HUES64 (cell line): ENCODE measurements at regions not wholly inside any gene's neighbourhood (a gene's known extent, or its start where the extent isn't known, plus 50 kb on each side); places are given as distances from the start of the nearest gene placed in this dataset.

Experiments
- H3K27ac ChIP-seq: 2 replicates; pipeline ENCODE4 v1.7.0; 2013; ENCODE audit warnings: low read depth, low read length, inconsistent platforms
- H3K27me3 ChIP-seq: 2 replicates; pipeline ENCODE4 v1.6.1; 2013; ENCODE audit warnings: mild to moderate bottlenecking, low read length; ENCODE audit not compliant: insufficient read depth
- H3K36me3 ChIP-seq: 2 replicates; pipeline ENCODE4 v1.6.1; 2013; ENCODE audit warnings: mild to moderate bottlenecking, low read length; ENCODE audit not compliant: insufficient read depth
- H3K4me1 ChIP-seq: 2 replicates; pipeline ENCODE4 v1.6.1; 2013; ENCODE audit warnings: mild to moderate bottlenecking, low read length, moderate library complexity; ENCODE audit not compliant: insufficient read depth
- H3K4me3 ChIP-seq: 2 replicates; pipeline ENCODE4 v1.5.1; 2013; ENCODE audit warnings: mild to moderate bottlenecking, low read length, moderate library complexity
- H3K9ac ChIP-seq: 2 replicates; pipeline ENCODE4 v1.6.1; 2013; ENCODE audit warnings: mild to moderate bottlenecking, low read depth, low read length
- H3K9me3 ChIP-seq: 2 replicates; pipeline ENCODE4 v1.6.1; 2013; ENCODE audit warnings: low read depth, low read length; ENCODE audit not compliant: insufficient read depth
- WGBS: fragments of 150-250, 120-280 bp; methylation state at CpG from one replicate; pipeline ENCODE4 v1.1.7; 2013; ENCODE audit warnings: missing lambda C conversion rate; 5-methylcytosine and 5-hydroxymethylcytosine counted together

GRCh38 chr2:75954761-75955160 lies 244.0 kb upstream of the GCFC2 start:
- peaks cover 15% of the 10 kb centered on the region for H3K4me1 ChIP-seq
- no peak overlapping the region for H3K27ac ChIP-seq
- H3K27me3 ChIP-seq, result no peaks in the 10 kb centered on the region
- no peaks in the 10 kb centered on the region for H3K9me3 ChIP-seq
- H3K4me3 ChIP-seq, result no peak overlapping the region
- no peaks in the 10 kb centered on the region for H3K36me3 ChIP-seq
- H3K9ac ChIP-seq, result no peak overlapping the region

GRCh38 chr2:75952173-75952572 lies 241.5 kb upstream of the GCFC2 start:
- no peak overlapping the region for H3K9ac ChIP-seq
- WGBS, result no CpG with 5 or more reads among the region's 1 CpG
- no peaks in the 10 kb centered on the region for H3K9me3 ChIP-seq
- no peaks in the 10 kb centered on the region for H3K36me3 ChIP-seq
- no peak overlapping the region for H3K4me3 ChIP-seq
- no peaks in the 10 kb centered on the region for H3K27me3 ChIP-seq
- no peak overlapping the region for H3K27ac ChIP-seq
- no peaks in the 10 kb centered on the region for H3K4me1 ChIP-seq

GRCh38 chr2:75949385-75950030 lies 238.8 kb upstream of the GCFC2 start:
- H3K9ac ChIP-seq, result no peak overlapping the region
- no peak overlapping the region for H3K4me3 ChIP-seq
- H3K36me3 ChIP-seq, result no peaks in the 10 kb centered on the region
- H3K27ac ChIP-seq, result no peak overlapping the region
- H3K4me1 ChIP-seq, result no peaks in the 10 kb centered on the region
- no peaks in the 10 kb centered on the region for H3K27me3 ChIP-seq
- WGBS, result 96% methylated on average over 2 of the region's 4 CpGs
- no peaks in the 10 kb centered on the region for H3K9me3 ChIP-seq

GRCh38 chr2:75936311-75936710 lies 225.6 kb upstream of the GCFC2 start:
- H3K9ac ChIP-seq, result no peak overlapping the region
- H3K27me3 ChIP-seq, result no peaks in the 10 kb centered on the region
- 96% methylated on average over 4 of the region's 4 CpGs for WGBS
- no peaks in the 10 kb centered on the region for H3K9me3 ChIP-seq
- H3K27ac ChIP-seq, result no peak overlapping the region
- no peaks in the 10 kb centered on the region for H3K4me1 ChIP-seq
- H3K36me3 ChIP-seq, result no peaks in the 10 kb centered on the region
- no peak overlapping the region for H3K4me3 ChIP-seq

DNA sequence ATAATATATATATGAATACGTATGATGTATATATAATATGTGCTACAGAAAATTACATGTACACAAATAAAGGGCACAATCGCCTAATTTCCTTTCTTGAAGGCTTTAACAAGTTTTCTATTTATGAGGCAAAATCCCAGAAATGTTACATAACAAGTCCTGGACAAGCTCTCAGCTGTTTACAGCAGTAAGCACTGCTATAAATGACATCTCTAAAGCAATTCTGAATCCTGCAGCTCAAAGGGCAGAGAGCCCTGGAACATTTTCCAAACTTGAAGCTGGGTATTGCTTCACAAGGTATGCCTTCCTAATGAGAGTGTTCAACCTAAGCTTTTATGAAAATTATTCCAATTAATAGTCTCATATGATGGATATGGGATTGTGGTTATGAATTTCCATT lies 222.3 kb upstream of the GCFC2 start:
- H3K27me3 ChIP-seq, result no peaks in the 10 kb centered on the region
- 0% methylated on average over 1 of the region's 2 CpGs for WGBS
- H3K27ac ChIP-seq, result no peak overlapping the region

DNA sequence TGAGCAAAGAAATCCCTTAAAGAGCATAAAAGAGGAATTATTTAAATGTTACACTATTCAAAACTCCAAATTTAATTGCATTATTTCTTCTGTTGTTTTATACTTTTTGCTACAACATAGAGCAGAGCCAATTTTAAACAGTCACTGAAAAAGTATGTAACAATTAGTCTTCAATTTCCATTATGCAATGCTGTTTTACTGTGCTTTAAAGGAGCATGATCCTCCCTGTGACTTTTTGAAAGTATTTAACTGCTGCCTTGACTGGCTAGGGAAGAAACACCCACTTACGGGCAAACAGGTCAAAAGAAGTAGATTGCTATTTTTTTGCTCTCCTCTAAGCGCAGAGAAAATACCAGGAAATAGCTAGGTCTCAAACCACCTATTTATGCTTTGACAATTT lies 217.4 kb upstream of the GCFC2 start:
- Histone ChIP-seq H3K36me3 (no peaks in the 10 kb centered on the region), H3K9me3 (no peaks in the 10 kb centered on the region), H3K9ac (no peak overlapping the region), H3K4me1 (no peaks in the 10 kb centered on the region), H3K4me3 (no peak overlapping the region), H3K27ac (no peak overlapping the region), H3K27me3 (no peaks in the 10 kb centered on the region)
- 88% methylated on average over 2 of the region's 2 CpGs for whole genome bisulfite sequencing

More for the DNA sequence above, 222.3 kb upstream of the GCFC2 start:
- no peak overlapping the region for H3K9ac ChIP-seq
- no peak overlapping the region for H3K4me3 ChIP-seq
- H3K36me3 ChIP-seq, result no peaks in the 10 kb centered on the region
- no peaks in the 10 kb centered on the region for H3K4me1 ChIP-seq
- H3K9me3 ChIP-seq, result no peaks in the 10 kb centered on the region

DNA sequence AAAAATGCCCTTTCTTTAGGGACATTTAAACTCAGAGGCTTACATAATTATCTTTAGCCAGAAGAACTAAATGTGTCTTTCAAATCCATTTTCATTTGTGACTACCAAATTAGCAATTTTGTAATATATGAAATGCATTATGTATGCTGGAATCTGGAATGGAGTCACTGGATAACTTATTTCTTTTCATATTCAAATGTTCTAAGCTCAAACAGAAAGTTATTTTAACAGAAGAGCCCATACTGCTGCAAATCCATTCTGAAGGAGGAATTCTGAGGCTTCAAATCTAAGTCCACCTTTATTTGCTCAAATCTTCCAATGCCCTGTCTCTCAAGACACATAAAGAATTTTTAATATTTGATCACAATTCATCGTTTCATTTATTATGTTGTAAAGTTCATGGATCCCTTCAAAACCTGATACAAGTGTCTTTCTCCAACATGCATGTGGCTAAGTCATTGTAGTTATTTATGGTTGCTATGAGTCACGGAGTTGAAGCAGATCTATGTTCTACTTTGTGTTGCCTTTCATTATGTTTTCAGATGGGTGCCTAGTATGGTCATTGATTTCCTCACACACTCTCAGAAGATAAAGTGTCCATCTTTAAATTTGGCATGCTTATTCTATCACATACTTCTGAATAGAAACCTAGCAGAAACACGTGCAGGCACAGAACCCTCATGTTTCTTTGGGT lies 214.8 kb upstream of the GCFC2 start:
- H3K4me1 ChIP-seq, result peaks cover 11% of the 10 kb centered on the region
- H3K36me3 ChIP-seq, result no peaks in the 10 kb centered on the region
- H3K9ac ChIP-seq, result no peak overlapping the region
- H3K4me3 ChIP-seq, result no peak overlapping the region
- 90% methylated on average over 3 of the region's 3 CpGs for WGBS
- H3K27me3 ChIP-seq, result no peaks in the 10 kb centered on the region
- H3K9me3 ChIP-seq, result no peaks in the 10 kb centered on the region
- H3K27ac ChIP-seq, result no peak overlapping the region

GRCh38 chr2:75922191-75922590 lies 211.5 kb upstream of the GCFC2 start:
- H3K4me3 ChIP-seq, result no peak overlapping the region
- no peaks in the 10 kb centered on the region for H3K9me3 ChIP-seq
- no peak overlapping the region for H3K27ac ChIP-seq
- no peaks in the 10 kb centered on the region for H3K27me3 ChIP-seq
- H3K4me1 ChIP-seq, result peaks cover 11% of the 10 kb centered on the region
- no peaks in the 10 kb centered on the region for H3K36me3 ChIP-seq
- WGBS, result 100% methylated on average over 1 of the region's 2 CpGs
- H3K9ac ChIP-seq, result no peak overlapping the region

DNA sequence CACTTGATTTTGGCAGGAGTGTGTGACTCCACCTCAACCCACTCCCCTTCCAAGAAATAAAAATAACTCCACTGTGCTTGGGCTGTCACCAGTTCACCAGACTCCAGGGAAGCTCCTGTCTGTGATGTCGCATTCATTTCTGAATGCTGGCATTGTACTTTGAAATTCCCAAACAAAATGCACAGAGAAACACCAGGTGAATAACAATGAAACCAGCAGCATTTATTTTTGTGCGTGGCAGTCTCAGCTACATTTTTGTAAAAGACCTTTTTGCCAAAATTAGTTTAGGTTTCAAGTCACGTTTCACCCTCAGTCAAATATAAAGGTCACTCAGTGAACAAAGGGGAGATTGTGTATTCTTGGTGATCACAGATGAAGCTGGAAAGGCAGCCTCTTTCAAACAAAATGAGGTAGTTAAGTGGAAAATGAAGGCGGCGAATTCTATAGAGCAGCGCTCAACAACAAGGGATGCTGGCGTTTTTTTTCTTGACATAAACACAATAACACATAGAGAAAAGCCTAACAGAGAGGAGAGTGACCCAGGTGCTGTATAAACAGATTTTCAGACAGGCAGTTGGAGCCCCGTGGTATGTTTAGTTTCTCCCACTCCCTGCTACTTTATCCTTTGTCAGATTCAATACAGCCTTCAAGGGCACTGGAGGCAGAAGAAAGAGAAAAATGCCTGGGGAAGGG lies 210.3 kb upstream of the GCFC2 start:
- H3K27ac ChIP-seq, result no peak overlapping the region
- peaks cover 11% of the 10 kb centered on the region for H3K4me1 ChIP-seq
- no peak overlapping the region for H3K4me3 ChIP-seq
- H3K36me3 ChIP-seq, result no peaks in the 10 kb centered on the region
- H3K9me3 ChIP-seq, result no peaks in the 10 kb centered on the region
- H3K27me3 ChIP-seq, result no peaks in the 10 kb centered on the region
- 61% methylated on average over 8 of the region's 8 CpGs for WGBS
- H3K9ac ChIP-seq, result no peak overlapping the region

GRCh38 chr2:75915851-75916634 lies 205.3 kb upstream of the GCFC2 start:
- H3K4me3 ChIP-seq, result no peak overlapping the region
- peaks cover 4% of the 10 kb centered on the region; the same call in 1 of the 2 replicates for H3K4me1 ChIP-seq
- no peak overlapping the region for H3K27ac ChIP-seq
- 85% methylated on average over 5 of the region's 5 CpGs for WGBS
- H3K9me3 ChIP-seq, result no peaks in the 10 kb centered on the region
- H3K36me3 ChIP-seq, result no peaks in the 10 kb centered on the region
- H3K27me3 ChIP-seq, result no peaks in the 10 kb centered on the region
- H3K9ac ChIP-seq, result no peak overlapping the region
